SK-N-SH (cell line): ENCODE measurements at regions not wholly inside any gene's neighbourhood (a gene's known extent, or its start where the extent isn't known, plus 50 kb on each side); places are given as distances from the start of the nearest gene placed in this dataset.

Source experiments
- CTCF ChIA-PET: fragments of 300-600, 350-600 bp; formaldehyde crosslinking; extraction: SDS; loops from one replicate; lab custom pipeline; 2021; lab: Yijun Ruan, JAX
- POLR2A ChIA-PET: fragments of 350-600 bp; sonication (Branson Sonifier 250); formaldehyde crosslinking; extraction: SDS; loops from one replicate; lab custom pipeline; 2020; ENCODE audit warnings: antibody characterized with exemption, inconsistent platforms; lab: Yijun Ruan, JAX
- DNase-seq: peaks from one replicate; pipeline ENCODE4 v3.0.0; 2012
- H2AFZ ChIP-seq: fragments of 200-600 bp; sonication (generic); 2 replicates; pipeline ENCODE4 v1.8.1; 2016; ENCODE audit warnings: antibody characterized with exemption, mild to moderate bottlenecking, low read depth
- H3F3A ChIP-seq: fragments of 200-600 bp; sonication (generic); replicated peaks from 2 replicates; pipeline ENCODE3; 2016; ENCODE audit warnings: antibody characterized with exemption, mild to moderate bottlenecking; ENCODE audit not compliant: insufficient read depth
- H3K27ac ChIP-seq, 2 experiments: fragments of 200-500 bp in 1 of 2; fragments of 200-600 bp in 1 of 2; sonication (Bioruptor generic) in 1 of 2; sonication (generic), shearing (Covaris generic) in 1 of 2; 2 replicates each; pipeline versions ENCODE4 v1.5.1 to v1.6.1; 2014 to 2016; ENCODE audit warnings: low read depth in 2 of 2, inconsistent platforms in 1 of 2, low read length in 1 of 2, mild to moderate bottlenecking in 1 of 2, mixed read lengths in 1 of 2
- H3K27me3 ChIP-seq: fragments of 200-600 bp; sonication (generic), shearing (Covaris generic); 2 replicates; pipeline ENCODE4 v1.6.1; 2016; ENCODE audit warnings: mixed run types; ENCODE audit not compliant: insufficient read depth
- H3K36me3 ChIP-seq, 2 experiments: fragments of 200-500 bp in 1 of 2; fragments of 200-600 bp in 1 of 2; sonication (Bioruptor generic) in 1 of 2; sonication (generic) in 1 of 2; replicated peaks in 1 of 2; 2 replicates each; pipeline versions ENCODE3 to v1.5.1; 2014 to 2016; ENCODE audit warnings: low read length in 1 of 2, mild to moderate bottlenecking in 1 of 2; ENCODE audit not compliant: insufficient read depth in 2 of 2, control insufficient read depth in 1 of 2
- H3K4me1 ChIP-seq, 2 experiments: fragments of 200-500 bp in 1 of 2; fragments of 200-600 bp in 1 of 2; sonication (Bioruptor generic) in 1 of 2; sonication (generic), shearing (Covaris generic) in 1 of 2; 2 replicates each; pipeline versions ENCODE4 v1.5.1 to v1.6.1; 2014 to 2016; ENCODE audit warnings: low read depth in 1 of 2, low read length in 1 of 2, mixed run types in 1 of 2; ENCODE audit not compliant: insufficient read depth in 2 of 2, control insufficient read depth in 1 of 2
- H3K4me2 ChIP-seq: fragments of 200-600 bp; sonication (generic), shearing (Covaris generic); 2 replicates; pipeline ENCODE4 v1.6.1; 2017; ENCODE audit warnings: mixed run types
- H3K4me3 ChIP-seq, 2 experiments: fragments of 200-500 bp in 1 of 2; fragments of 200-600 bp in 1 of 2; sonication (Bioruptor generic) in 1 of 2; sonication (generic), shearing (Covaris generic) in 1 of 2; 2 replicates each; pipeline versions ENCODE4 v1.5.1 to v1.8.1; 2014 to 2016; ENCODE audit warnings: low read depth in 2 of 2, inconsistent platforms in 1 of 2, low read length in 1 of 2, mild to moderate bottlenecking in 1 of 2, mixed read lengths in 1 of 2, moderate library complexity in 1 of 2
- H3K79me2 ChIP-seq: fragments of 200-600 bp; sonication (generic); 2 replicates; pipeline ENCODE4 v1.8.1; 2017; ENCODE audit warnings: mild to moderate bottlenecking; ENCODE audit not compliant: insufficient read depth
- H3K9ac ChIP-seq: fragments of 200-600 bp; sonication (generic); 2 replicates; pipeline ENCODE4 v1.6.1; 2017; ENCODE audit warnings: mixed run types
- H3K9me2 ChIP-seq: fragments of 200-600 bp; sonication (generic); 2 replicates; pipeline ENCODE4 v1.6.1; 2017; ENCODE audit warnings: mixed run types
- H3K9me3 ChIP-seq: fragments of 200-600 bp; sonication (generic); 2 replicates; pipeline ENCODE4 v1.6.1; 2017; ENCODE audit warnings: mixed run types, mild to moderate bottlenecking, moderate library complexity
- H4K20me1 ChIP-seq: fragments of 200-600 bp; sonication (generic); 2 replicates; pipeline ENCODE4 v1.6.1; 2017; ENCODE audit warnings: mild to moderate bottlenecking, mixed run types; ENCODE audit not compliant: insufficient read depth
- ELF1 ChIP-seq: IDR thresholded peaks from 2 replicates; pipeline ENCODE4 v1.4.0; 2012
- FOSL2 ChIP-seq: IDR thresholded peaks from 2 replicates; pipeline ENCODE4 v1.4.0; 2012; ENCODE audit warnings: low read depth, mild to moderate bottlenecking, moderate library complexity, borderline replicate concordance
- IRF3 ChIP-seq: fragments of 150-350 bp; IDR thresholded peaks from 2 replicates; pipeline ENCODE4 v1.6.1; 2016; ENCODE audit warnings: mild to moderate bottlenecking, low read depth, low read length
- JUND ChIP-seq: IDR thresholded peaks from 2 replicates; pipeline ENCODE4 v1.4.0; 2012
- MXI1 ChIP-seq: IDR thresholded peaks from 2 replicates; pipeline ENCODE4 v1.6.1; 2012; ENCODE audit warnings: mild to moderate bottlenecking, low read depth, low read length, improper control_type of control experiment
- RAD21 ChIP-seq: IDR thresholded peaks from 2 replicates; pipeline ENCODE4 v1.6.1; 2012; ENCODE audit warnings: mild to moderate bottlenecking, low read length
- REST ChIP-seq: IDR thresholded peaks from 2 replicates; pipeline ENCODE4 v1.6.1; 2012; ENCODE audit warnings: mild to moderate bottlenecking, low read depth, low read length, moderate library complexity
- TAF1 ChIP-seq: IDR thresholded peaks from 2 replicates; pipeline ENCODE4 v1.6.1; 2012; ENCODE audit warnings: low read depth, mild to moderate bottlenecking, low read length, moderate library complexity, borderline replicate concordance
- WGBS: methylation state at CpG from one replicate; pipeline ENCODE4 v1.1.6; 2017; ENCODE audit warnings: low lambda C conversion rate; 5-methylcytosine and 5-hydroxymethylcytosine counted together

DNA sequence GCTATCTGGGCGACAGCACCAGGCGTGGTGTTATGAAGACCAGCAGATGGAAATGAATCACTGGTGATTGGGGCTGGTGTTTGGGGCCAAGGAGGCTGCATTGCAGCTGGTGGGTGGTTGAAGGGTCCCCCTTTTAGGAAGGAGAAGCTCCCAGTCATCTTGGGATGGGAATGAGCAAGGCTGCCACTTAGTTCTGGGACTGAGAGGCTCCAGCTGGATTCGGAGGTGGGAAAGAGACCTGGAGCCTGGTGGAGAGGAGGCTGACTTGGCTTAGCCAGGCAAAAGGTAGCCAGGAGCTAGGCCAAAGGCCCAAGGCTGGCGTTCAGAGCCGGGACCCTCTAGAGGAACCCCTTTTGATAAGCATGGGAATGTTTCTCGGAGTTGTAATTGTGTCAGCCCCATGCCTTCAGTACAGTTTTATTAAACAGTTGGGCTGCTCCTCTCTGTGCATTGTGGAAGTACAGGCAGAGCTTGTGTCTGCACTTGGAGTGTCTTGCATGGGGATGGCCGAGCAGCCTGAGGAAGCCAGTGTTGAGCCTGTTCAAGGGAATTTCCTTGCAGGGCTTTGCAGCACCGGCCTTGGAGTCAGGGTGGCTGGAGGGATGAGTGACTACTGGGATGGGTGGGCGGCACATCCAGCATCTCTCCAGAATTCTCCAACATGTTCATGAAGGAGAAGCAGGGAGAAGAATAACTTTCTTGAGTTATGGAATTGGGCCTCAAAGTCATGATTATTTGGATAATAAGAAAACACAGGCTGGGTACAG lies 234.9 kb downstream of the BAMBI start (continued):
- TF ChIP-seq REST (no peak), IRF3 (no peak), MXI1 (no peak), ELF1 (no peak), RAD21 (no peak), TAF1 (no peak), JUND (no peak)

GRCh38 chr10:28913436-28914237 lies 236.3 kb downstream of the BAMBI start:
- Histone ChIP-seq H3K4me2 (no peak overlapping the region), H3K9me3 (no peaks in the 10 kb centered on the region), H3K27me3 (no peaks in the 10 kb centered on the region), H3K9me2 (no peaks in the 10 kb centered on the region), H3K4me3 (no peak overlapping the region), H3K9ac (no peak overlapping the region), H3K36me3 (no peaks in the 10 kb centered on the region), H3F3A (peaks cover 9% of the 10 kb centered on the region), H3K27ac (no peak overlapping the region), H4K20me1 (no peaks in the 10 kb centered on the region), H2AFZ (no peak overlapping the region), H3K79me2 (no peaks in the 10 kb centered on the region), H3K4me1 (no peaks in the 10 kb centered on the region)
- TF ChIP-seq IRF3 (no peak), FOSL2 (no peak)
- WGBS: 77% methylated on average over 12 of the region's 12 CpGs
- ChIA-PET CTCF (no interaction called here), POLR2A (no interaction called here)
- DNase-seq: no peak
